ENCODE measurements at regions not wholly inside any gene's neighbourhood (a gene's known extent, or its start where the extent isn't known, plus 50 kb on each side); places are given as distances from the start of the nearest gene placed in this dataset.

DNA sequence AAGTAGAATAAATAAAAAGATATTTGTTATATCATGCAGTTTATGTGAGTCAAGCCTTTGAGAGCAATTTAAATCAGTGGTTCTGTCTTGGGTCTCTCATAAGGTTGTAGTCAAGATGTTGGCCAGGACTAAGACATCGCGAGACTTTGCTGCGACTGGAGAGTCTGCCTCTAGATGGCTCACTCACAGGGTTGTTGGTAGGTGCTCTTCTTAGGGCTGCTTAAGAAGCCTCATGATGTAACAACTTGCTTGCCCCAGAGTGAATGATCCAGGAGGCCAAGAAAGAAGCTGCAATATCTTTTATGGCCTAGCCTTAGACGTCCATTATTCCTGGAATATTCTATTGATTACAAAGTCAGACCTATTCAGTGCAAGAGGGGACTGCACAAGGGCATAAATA lies 73.1 kb upstream of the CACHD1 start:
- WGBS, result 90% methylated on average over 4 of the region's 4 CpGs
- no peak for DNase-seq (ENCODE audit: low spot score)
- Histone ChIP-seq H3K9ac (ENCODE audit: low read depth in 1 of 2, low read length in 2 of 2) (no peak overlapping the region), H3K36me3 (ENCODE audit: control insufficient read depth in 4 of 4, insufficient read depth in 3 of 4, low read depth in 1 of 4, low read length in 3 of 4) (no peaks in the 10 kb centered on the region), H3K9me3 (ENCODE audit: control insufficient read depth in 4 of 4, low read length in 3 of 4) (no peaks in the 10 kb centered on the region), H3K27me3 (ENCODE audit: control insufficient read depth in 4 of 4, insufficient read depth in 4 of 4, low read length in 3 of 4) (no peaks in the 10 kb centered on the region), H3K4me3 (ENCODE audit: low read depth in 1 of 3, low read length in 3 of 3) (no peak overlapping the region), H3K27ac (ENCODE audit: low read depth in 1 of 2, low read length in 2 of 2) (no peak overlapping the region), H3K4me1 (ENCODE audit: control insufficient read depth in 4 of 4, insufficient read depth in 4 of 4, low read length in 3 of 4) (no peaks in the 10 kb centered on the region)
- TF ChIP-seq YY1 (IDR thresholded peaks at IDR 0.05) (no peak), RAD21 (IDR thresholded peaks at IDR 0.05) (peak in 1 of 2 donors; percentile 6), HNF4G (IDR thresholded peaks at IDR 0.05) (no peak), TAF1 (conservative IDR thresholded peaks at IDR 0.05) (no peak)
- TF ChIP-seq, protein P1, sequence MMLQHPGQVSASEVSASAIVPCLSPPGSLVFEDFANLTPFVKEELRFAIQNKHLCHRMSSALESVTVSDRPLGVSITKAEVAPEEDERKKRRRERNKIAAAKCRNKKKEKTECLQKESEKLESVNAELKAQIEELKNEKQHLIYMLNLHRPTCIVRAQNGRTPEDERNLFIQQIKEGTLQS (IDR thresholded peaks at IDR 0.05), result no peak

DNA sequence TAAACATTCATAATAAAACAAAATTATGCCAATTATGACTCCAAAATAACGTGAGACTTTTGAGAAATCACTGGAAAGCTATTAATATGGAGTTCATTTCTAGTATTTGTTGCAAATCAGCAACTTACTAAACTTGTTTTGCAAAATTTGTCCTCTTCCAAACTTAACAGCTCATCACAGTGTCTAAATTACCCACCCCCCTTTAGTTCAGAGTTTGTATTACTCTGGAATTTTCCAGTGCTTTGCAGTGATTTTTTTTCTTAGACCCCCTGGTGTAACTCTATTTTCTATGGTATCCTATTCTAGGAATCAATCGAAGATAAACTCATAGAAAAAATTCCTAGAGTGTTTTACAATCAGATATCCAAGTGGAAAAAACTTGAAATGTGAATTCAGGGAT lies 72.4 kb upstream of the CACHD1 start:
- TF ChIP-seq JUND (IDR thresholded peaks at IDR 0.05) (no peak), RXRA (IDR thresholded peaks at IDR 0.05) (no peak), HNF4A (conservative IDR thresholded peaks at IDR 0.05) (no peak), YY1 (IDR thresholded peaks at IDR 0.05) (no peak), RAD21 (IDR thresholded peaks at IDR 0.05) (no peak), GABPA (IDR thresholded peaks at IDR 0.05 in 1 of 2, conservative IDR thresholded peaks at IDR 0.05 in 1 of 2) (no peak), EGR1 (IDR thresholded peaks at IDR 0.05; ENCODE audit: low read depth in 2 of 2) (no peak), HNF4G (IDR thresholded peaks at IDR 0.05) (no peak), SP1 (IDR thresholded peaks at IDR 0.05) (no peak), FOXA2 (IDR thresholded peaks at IDR 0.05) (no peak), TAF1 (conservative IDR thresholded peaks at IDR 0.05) (no peak), FOXA1 (IDR thresholded peaks at IDR 0.05) (no peak), NR2F2 (IDR thresholded peaks at IDR 0.05) (no peak)
- TF ChIP-seq, protein P2, sequence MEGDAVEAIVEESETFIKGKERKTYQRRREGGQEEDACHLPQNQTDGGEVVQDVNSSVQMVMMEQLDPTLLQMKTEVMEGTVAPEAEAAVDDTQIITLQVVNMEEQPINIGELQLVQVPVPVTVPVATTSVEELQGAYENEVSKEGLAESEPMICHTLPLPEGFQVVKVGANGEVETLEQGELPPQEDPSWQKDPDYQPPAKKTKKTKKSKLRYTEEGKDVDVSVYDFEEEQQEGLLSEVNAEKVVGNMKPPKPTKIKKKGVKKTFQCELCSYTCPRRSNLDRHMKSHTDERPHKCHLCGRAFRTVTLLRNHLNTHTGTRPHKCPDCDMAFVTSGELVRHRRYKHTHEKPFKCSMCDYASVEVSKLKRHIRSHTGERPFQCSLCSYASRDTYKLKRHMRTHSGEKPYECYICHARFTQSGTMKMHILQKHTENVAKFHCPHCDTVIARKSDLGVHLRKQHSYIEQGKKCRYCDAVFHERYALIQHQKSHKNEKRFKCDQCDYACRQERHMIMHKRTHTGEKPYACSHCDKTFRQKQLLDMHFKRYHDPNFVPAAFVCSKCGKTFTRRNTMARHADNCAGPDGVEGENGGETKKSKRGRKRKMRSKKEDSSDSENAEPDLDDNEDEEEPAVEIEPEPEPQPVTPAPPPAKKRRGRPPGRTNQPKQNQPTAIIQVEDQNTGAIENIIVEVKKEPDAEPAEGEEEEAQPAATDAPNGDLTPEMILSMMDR (IDR thresholded peaks at IDR 0.05; ENCODE audit: low read depth, low read length, missing input control), result no peak
- TF ChIP-seq, protein P3, sequence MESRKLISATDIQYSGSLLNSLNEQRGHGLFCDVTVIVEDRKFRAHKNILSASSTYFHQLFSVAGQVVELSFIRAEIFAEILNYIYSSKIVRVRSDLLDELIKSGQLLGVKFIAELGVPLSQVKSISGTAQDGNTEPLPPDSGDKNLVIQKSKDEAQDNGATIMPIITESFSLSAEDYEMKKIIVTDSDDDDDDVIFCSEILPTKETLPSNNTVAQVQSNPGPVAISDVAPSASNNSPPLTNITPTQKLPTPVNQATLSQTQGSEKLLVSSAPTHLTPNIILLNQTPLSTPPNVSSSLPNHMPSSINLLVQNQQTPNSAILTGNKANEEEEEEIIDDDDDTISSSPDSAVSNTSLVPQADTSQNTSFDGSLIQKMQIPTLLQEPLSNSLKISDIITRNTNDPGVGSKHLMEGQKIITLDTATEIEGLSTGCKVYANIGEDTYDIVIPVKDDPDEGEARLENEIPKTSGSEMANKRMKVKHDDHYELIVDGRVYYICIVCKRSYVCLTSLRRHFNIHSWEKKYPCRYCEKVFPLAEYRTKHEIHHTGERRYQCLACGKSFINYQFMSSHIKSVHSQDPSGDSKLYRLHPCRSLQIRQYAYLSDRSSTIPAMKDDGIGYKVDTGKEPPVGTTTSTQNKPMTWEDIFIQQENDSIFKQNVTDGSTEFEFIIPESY (IDR thresholded peaks at IDR 0.05), result no peak
- TF ChIP-seq, protein P4, sequence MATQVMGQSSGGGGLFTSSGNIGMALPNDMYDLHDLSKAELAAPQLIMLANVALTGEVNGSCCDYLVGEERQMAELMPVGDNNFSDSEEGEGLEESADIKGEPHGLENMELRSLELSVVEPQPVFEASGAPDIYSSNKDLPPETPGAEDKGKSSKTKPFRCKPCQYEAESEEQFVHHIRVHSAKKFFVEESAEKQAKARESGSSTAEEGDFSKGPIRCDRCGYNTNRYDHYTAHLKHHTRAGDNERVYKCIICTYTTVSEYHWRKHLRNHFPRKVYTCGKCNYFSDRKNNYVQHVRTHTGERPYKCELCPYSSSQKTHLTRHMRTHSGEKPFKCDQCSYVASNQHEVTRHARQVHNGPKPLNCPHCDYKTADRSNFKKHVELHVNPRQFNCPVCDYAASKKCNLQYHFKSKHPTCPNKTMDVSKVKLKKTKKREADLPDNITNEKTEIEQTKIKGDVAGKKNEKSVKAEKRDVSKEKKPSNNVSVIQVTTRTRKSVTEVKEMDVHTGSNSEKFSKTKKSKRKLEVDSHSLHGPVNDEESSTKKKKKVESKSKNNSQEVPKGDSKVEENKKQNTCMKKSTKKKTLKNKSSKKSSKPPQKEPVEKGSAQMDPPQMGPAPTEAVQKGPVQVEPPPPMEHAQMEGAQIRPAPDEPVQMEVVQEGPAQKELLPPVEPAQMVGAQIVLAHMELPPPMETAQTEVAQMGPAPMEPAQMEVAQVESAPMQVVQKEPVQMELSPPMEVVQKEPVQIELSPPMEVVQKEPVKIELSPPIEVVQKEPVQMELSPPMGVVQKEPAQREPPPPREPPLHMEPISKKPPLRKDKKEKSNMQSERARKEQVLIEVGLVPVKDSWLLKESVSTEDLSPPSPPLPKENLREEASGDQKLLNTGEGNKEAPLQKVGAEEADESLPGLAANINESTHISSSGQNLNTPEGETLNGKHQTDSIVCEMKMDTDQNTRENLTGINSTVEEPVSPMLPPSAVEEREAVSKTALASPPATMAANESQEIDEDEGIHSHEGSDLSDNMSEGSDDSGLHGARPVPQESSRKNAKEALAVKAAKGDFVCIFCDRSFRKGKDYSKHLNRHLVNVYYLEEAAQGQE (IDR thresholded peaks at IDR 0.05), result no peak
- TF ChIP-seq, protein P1 (IDR thresholded peaks at IDR 0.05), result no peak
- TF ChIP-seq, protein P5, sequence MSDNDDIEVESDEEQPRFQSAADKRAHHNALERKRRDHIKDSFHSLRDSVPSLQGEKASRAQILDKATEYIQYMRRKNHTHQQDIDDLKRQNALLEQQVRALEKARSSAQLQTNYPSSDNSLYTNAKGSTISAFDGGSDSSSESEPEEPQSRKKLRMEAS (IDR thresholded peaks at IDR 0.05), result no peak
- Histone ChIP-seq H3K9me3 (ENCODE audit: control insufficient read depth in 4 of 4, low read length in 3 of 4) (no peaks in the 10 kb centered on the region), H3K27ac (ENCODE audit: low read depth in 1 of 2, low read length in 2 of 2) (no peak overlapping the region), H3K27me3 (ENCODE audit: control insufficient read depth in 4 of 4, insufficient read depth in 4 of 4, low read length in 3 of 4) (no peaks in the 10 kb centered on the region), H3K36me3 (ENCODE audit: control insufficient read depth in 4 of 4, insufficient read depth in 3 of 4, low read depth in 1 of 4, low read length in 3 of 4) (no peaks in the 10 kb centered on the region), H3K9ac (ENCODE audit: low read depth in 1 of 2, low read length in 2 of 2) (no peak overlapping the region), H3K4me3 (ENCODE audit: low read depth in 1 of 3, low read length in 3 of 3) (no peak overlapping the region), H3K4me1 (ENCODE audit: control insufficient read depth in 4 of 4, insufficient read depth in 4 of 4, low read length in 3 of 4) (no peaks in the 10 kb centered on the region)
- WGBS, result 77% methylated on average over 2 of the region's 2 CpGs
- no peak for DNase-seq (ENCODE audit: low spot score)
